NCI-H510A (cell line): ENCODE measurements at regions not wholly inside any gene's neighbourhood (a gene's known extent, or its start where the extent isn't known, plus 50 kb on each side); places are given as distances from the start of the nearest gene placed in this dataset.

Experiments
- DNase-seq: peaks from one replicate; lab custom pipeline; 2025; lab: John Stamatoyannopoulos, UW

GRCh38 chr18:24831081-24831480 is 370.6 kb downstream of the HRH4 start:
- DNase-seq = no peak

- no peak for DNase-seq
Observed at GRCh38 chr18:24831871-24832665, 371.6 kb downstream of the HRH4 start.

GRCh38 chr18:24835751-24836150 is 375.3 kb downstream of the HRH4 start:
- DNase-seq = no peak

GRCh38 chr18:24837066-24837465 is 376.6 kb downstream of the HRH4 start:
- no peak for DNase-seq

GRCh38 chr18:24840051-24840450 is 379.6 kb downstream of the HRH4 start:
- DNase-seq = no peak

GRCh38 chr18:24840640-24841039 is 380.2 kb downstream of the HRH4 start:
- no peak for DNase-seq

GRCh38 chr18:24841536-24841935 is 381.1 kb downstream of the HRH4 start:
- no peak for DNase-seq

- DNase-seq = no peak
Observed at GRCh38 chr18:24843123-24843522, 382.7 kb downstream of the HRH4 start.

- DNase-seq = no peak
Observed at GRCh38 chr18:24846138-24846537, 385.7 kb downstream of the HRH4 start.

- DNase-seq = no peak
Observed at GRCh38 chr18:24850532-24850931, 390.1 kb downstream of the HRH4 start.

- DNase-seq = no peak
Observed at GRCh38 chr18:24853076-24853475, 392.6 kb downstream of the HRH4 start.

- no peak for DNase-seq
Observed at GRCh38 chr18:24860978-24861680, 400.7 kb downstream of the HRH4 start.

- DNase-seq = no peak
Observed at GRCh38 chr18:24862201-24862816, 401.9 kb downstream of the HRH4 start.

GRCh38 chr18:24868311-24868710 is 407.9 kb downstream of the HRH4 start:
- DNase-seq = no peak

- no peak for DNase-seq
Observed at GRCh38 chr18:24868760-24869237, 408.4 kb downstream of the HRH4 start.

- no peak for DNase-seq
Observed at GRCh38 chr18:24869285-24869684, 408.8 kb downstream of the HRH4 start.

- no peak for DNase-seq
Observed at GRCh38 chr18:24875286-24875685, 414.8 kb downstream of the HRH4 start.

- no peak for DNase-seq
Observed at GRCh38 chr18:24875777-24876176, 415.3 kb downstream of the HRH4 start.

GRCh38 chr18:24876266-24876665 is 415.8 kb downstream of the HRH4 start:
- DNase-seq = no peak

GRCh38 chr18:24877066-24877465 is 416.6 kb downstream of the HRH4 start:
- DNase-seq = no peak

- DNase-seq = no peak
Observed at GRCh38 chr18:24877546-24877945, 417.1 kb downstream of the HRH4 start.

- no peak for DNase-seq
Observed at GRCh38 chr18:24878289-24878688, 417.9 kb downstream of the HRH4 start.

- DNase-seq = no peak
Observed at GRCh38 chr18:24885276-24885675, 424.8 kb downstream of the HRH4 start.
